ENCODE measurements at regions not wholly inside any gene's neighbourhood (a gene's known extent, or its start where the extent isn't known, plus 50 kb on each side); places are given as distances from the start of the nearest gene placed in this dataset.

DNA sequence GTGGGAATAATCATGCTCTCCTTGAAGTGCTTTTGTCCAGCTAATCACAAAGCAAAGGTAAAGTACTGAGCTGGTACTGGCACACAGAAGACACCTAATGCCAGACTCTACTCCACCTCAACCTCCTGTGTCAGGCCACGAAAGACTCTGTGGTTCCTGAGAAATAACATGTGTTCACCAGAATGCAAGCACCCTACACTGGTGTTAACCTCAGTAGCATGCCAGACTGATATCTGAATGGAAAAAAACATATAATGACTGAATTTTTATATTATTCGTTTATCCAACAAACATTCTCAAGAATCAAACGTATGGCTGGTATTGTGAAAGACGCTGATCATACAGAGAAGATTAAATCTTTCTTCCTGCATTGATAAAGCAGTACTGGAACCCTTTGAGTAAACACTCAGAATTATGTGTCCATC is 97.1 kb upstream of the IFNE start:
- TF ChIP-seq, protein P1, sequence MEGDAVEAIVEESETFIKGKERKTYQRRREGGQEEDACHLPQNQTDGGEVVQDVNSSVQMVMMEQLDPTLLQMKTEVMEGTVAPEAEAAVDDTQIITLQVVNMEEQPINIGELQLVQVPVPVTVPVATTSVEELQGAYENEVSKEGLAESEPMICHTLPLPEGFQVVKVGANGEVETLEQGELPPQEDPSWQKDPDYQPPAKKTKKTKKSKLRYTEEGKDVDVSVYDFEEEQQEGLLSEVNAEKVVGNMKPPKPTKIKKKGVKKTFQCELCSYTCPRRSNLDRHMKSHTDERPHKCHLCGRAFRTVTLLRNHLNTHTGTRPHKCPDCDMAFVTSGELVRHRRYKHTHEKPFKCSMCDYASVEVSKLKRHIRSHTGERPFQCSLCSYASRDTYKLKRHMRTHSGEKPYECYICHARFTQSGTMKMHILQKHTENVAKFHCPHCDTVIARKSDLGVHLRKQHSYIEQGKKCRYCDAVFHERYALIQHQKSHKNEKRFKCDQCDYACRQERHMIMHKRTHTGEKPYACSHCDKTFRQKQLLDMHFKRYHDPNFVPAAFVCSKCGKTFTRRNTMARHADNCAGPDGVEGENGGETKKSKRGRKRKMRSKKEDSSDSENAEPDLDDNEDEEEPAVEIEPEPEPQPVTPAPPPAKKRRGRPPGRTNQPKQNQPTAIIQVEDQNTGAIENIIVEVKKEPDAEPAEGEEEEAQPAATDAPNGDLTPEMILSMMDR (IDR thresholded peaks at IDR 0.05): no peak
- TF ChIP-seq POLR2A (IDR thresholded peaks at IDR 0.05): no peak

DNA sequence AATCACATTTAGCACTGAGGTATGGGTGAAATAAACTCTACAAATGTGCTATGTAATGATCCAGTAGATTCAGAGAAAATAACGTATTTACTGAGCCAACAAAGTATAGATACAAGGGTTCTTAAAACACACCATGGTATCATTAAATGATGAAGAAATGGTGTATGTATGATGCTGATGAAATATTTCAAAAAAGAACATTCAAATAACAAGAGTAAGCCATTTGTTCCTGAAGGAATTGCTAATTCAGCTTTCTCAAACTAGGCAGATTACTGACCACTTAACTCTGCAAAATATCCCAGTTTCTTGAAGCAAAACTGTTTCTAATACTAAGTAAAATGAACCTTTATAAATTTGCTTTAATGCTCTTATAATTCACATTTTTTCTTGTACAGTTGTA is 97.6 kb upstream of the IFNE start:
- no peak overlapping the region for H3K4me3 ChIP-seq
- H3K27ac ChIP-seq: no peak overlapping the region
- H3K36me3 ChIP-seq (replicated peaks in 1 of 2): no peaks in the 10 kb centered on the region
- 65 to 86% (median 79%) methylated on average over 1 of the region's 1 CpG for WGBS, 4 donors
- H3K27me3 ChIP-seq: no peaks in the 10 kb centered on the region
- intact Hi-C loops (cut with DNase I): no loop called here
- TF ChIP-seq, protein P1 (IDR thresholded peaks at IDR 0.05): no peak
- no peaks in the 10 kb centered on the region for H3K4me1 ChIP-seq (replicated peaks in 1 of 2)
- no peaks in the 10 kb centered on the region for H3K9me3 ChIP-seq (replicated peaks in 1 of 3)
- DNase-seq: no peak

More for the DNA sequence above, 97.1 kb upstream of the IFNE start:
- Histone ChIP-seq H3K36me3 (replicated peaks in 1 of 2) (no peaks in the 10 kb centered on the region), H3K4me1 (replicated peaks in 1 of 2) (no peaks in the 10 kb centered on the region), H3K4me3 (no peak overlapping the region), H3K9me3 (replicated peaks in 1 of 3) (no peaks in the 10 kb centered on the region), H3K27ac (no peak overlapping the region), H3K27me3 (no peaks in the 10 kb centered on the region)
- no peak for DNase-seq
- 70 to 82% (median 74%) methylated on average over 4 of the region's 4 CpGs for WGBS, 4 donors
- intact Hi-C loops (cut with DNase I): no loop called here

DNA sequence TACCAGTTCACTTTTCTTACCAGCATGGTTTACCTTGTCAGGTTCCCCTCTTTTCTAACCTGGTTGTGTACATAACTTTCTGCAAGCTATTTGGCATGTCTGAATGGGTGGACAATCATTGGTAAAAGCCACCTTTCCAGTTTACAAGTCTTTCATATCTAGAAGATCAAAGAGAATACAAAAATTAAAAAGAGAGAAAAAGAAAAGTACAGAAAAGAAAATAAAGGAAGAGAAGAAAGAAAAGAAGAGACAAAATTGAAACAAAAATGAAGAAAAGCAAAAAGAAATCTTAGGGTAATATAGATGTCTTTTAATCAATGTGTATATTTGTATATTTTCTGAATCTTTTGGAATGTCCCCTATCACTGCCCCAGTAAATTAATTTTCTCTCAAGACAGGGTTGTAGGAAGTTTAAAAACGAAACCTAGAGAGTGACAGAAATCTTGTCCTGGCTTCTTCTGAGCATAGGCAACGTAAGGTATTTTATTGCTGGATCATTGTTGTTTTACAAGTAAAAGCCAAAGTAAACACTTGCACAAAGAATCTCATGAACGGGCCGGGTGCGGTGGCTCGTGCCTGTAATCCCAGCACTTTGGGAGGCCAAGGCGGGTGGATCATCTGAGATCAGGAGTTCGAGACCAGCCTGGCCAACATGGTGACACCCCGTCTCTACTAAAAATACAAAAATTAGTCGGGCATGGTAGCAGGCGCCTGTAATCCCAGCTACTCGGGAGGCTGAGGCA is 98.7 kb upstream of the IFNE start:
- WGBS, 4 donors: 65 to 71% (median 68%) methylated on average over 12 of the region's 12 CpGs
- TF ChIP-seq, protein P1 (IDR thresholded peaks at IDR 0.05): no peak
- no peak for TF ChIP-seq POLR2A (IDR thresholded peaks at IDR 0.05)
- H3K36me3 ChIP-seq (replicated peaks in 1 of 2): no peaks in the 10 kb centered on the region
- no peaks in the 10 kb centered on the region for H3K9me3 ChIP-seq (replicated peaks in 1 of 3)
- no peak overlapping the region for H3K4me3 ChIP-seq
- H3K27ac ChIP-seq: no peak overlapping the region
- intact Hi-C loops (cut with DNase I): no loop called here
- no peak for DNase-seq
- no peaks in the 10 kb centered on the region for H3K27me3 ChIP-seq
- H3K4me1 ChIP-seq (replicated peaks in 1 of 2): no peaks in the 10 kb centered on the region

DNA sequence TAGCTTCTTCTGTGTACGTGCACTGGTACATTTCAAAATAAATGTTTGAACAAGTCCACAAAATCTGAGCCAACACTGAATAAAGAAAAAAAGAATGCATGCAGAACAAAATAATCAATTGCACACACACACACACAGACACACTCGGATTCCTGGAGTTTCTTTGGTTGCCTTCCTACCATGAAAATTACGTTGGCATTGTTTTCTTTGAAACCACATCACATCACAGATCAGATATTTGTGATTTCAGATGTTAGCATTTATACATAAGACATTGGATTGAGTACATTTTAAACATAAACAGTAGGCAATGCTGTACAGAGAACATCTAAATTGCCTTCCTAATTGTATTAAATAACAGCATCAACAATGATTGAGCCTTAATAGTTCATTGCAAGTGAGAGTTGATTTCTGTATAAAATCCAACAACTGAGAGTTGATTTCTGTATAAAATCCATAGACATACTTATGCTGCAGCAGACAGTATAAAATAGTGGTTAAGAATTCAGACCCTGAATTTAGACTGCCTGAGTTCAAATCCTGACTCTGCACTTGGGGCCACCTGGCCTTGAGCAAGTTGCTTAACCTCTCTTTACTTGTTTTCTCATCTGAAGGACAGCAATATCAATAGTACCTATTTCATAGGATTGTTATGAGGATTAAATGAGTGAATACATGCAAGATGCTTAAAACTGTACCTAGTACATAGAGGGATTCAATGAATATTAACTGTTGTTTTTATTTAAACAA is 101.7 kb upstream of the IFNE start:
- Histone ChIP-seq H3K36me3 (replicated peaks in 1 of 2) (no peaks in the 10 kb centered on the region), H3K4me1 (replicated peaks in 1 of 2) (no peaks in the 10 kb centered on the region), H3K27ac (no peak overlapping the region), H3K4me3 (no peak overlapping the region), H3K27me3 (no peaks in the 10 kb centered on the region), H3K9me3 (replicated peaks in 1 of 3) (no peaks in the 10 kb centered on the region)
- intact Hi-C loops (cut with DNase I): no loop called here
- TF ChIP-seq, protein P1 (IDR thresholded peaks at IDR 0.05): no peak
- TF ChIP-seq POLR2A (IDR thresholded peaks at IDR 0.05): no peak
- WGBS, 4 donors: 53 to 66% (median 61%) methylated on average over 3 of the region's 3 CpGs
- no peak for DNase-seq

Data from adrenal gland (tissue), 9 donors.